CD14-positive monocyte (primary cell): ENCODE measurements at regions not wholly inside any gene's neighbourhood (a gene's known extent, or its start where the extent isn't known, plus 50 kb on each side); places are given as distances from the start of the nearest gene placed in this dataset.

Source experiments
- DNase-seq, 3 donors: peaks; one replicate each; pipeline ENCODE4 v3.0.0-alpha.2; 2011 to 2022
- H2AFZ ChIP-seq: 2 replicates; pipeline ENCODE4 v1.6.0; 2012; ENCODE audit warnings: mild to moderate bottlenecking, low read depth, low read length, inconsistent platforms; ENCODE audit not compliant: insufficient read depth, poor library complexity, severe bottlenecking
- H3K27ac ChIP-seq, 2 donors: 1 replicate in 1 of 2; 2 replicates in 1 of 2; pipeline ENCODE4 v1.5.1; 2012 to 2013; ENCODE audit warnings: low read length in 2 of 2, control low read depth in 1 of 2, inconsistent platforms in 1 of 2, low read depth in 1 of 2, mild to moderate bottlenecking in 1 of 2
- H3K27me3 ChIP-seq, 2 donors: one replicate each; pipeline versions ENCODE4 v1.6.0 to v1.6.1; 2011 to 2013; ENCODE audit warnings: low read length in 2 of 2; ENCODE audit not compliant: control insufficient read depth in 2 of 2, insufficient read depth in 2 of 2
- H3K36me3 ChIP-seq, 2 donors: replicated peaks in 1 of 2; 1 replicate in 1 of 2; 2 replicates in 1 of 2; pipeline versions ENCODE4 v1.5.1 to v1.6.1; 2012 to 2013; ENCODE audit warnings: low read length in 2 of 2, control low read depth in 1 of 2, inconsistent platforms in 1 of 2, mild to moderate bottlenecking in 1 of 2; ENCODE audit not compliant: insufficient read depth in 2 of 2, control insufficient read depth in 1 of 2
- H3K4me1 ChIP-seq, 2 donors: 1 replicate in 1 of 2; 2 replicates in 1 of 2; pipeline versions ENCODE4 v1.5.1 to v1.6.1; 2012 to 2013; ENCODE audit warnings: low read length in 2 of 2, control low read depth in 1 of 2, inconsistent platforms in 1 of 2, mild to moderate bottlenecking in 1 of 2, moderate library complexity in 1 of 2; ENCODE audit not compliant: insufficient read depth in 2 of 2, control insufficient read depth in 1 of 2
- H3K4me2 ChIP-seq: replicated peaks from 2 replicates; pipeline ENCODE3; 2012; ENCODE audit warnings: low read length, moderate library complexity, mild to moderate bottlenecking; ENCODE audit not compliant: poor library complexity, severe bottlenecking; ENCODE audit errors: extremely low read depth
- H3K4me3 ChIP-seq, 3 experiments: fragments of 200-600 bp in 1 of 3; sonication (generic) in 1 of 3; replicated peaks in 1 of 3; 1 replicate in 2 of 3; 2 replicates in 1 of 3; pipeline ENCODE4 v1.5.1; 2011 to 2013; ENCODE audit warnings: low read length in 3 of 3, mild to moderate bottlenecking in 3 of 3, control low read depth in 2 of 3, low read depth in 2 of 3, inconsistent platforms in 1 of 3, moderate library complexity in 1 of 3
- H3K79me2 ChIP-seq: 2 replicates; pipeline ENCODE4 v1.6.0; 2012; ENCODE audit warnings: mild to moderate bottlenecking, control low read depth, inconsistent platforms, low read length, moderate library complexity; ENCODE audit not compliant: insufficient read depth
- H3K9ac ChIP-seq: 2 replicates; pipeline ENCODE4 v1.6.0; 2017; ENCODE audit warnings: low read length, mild to moderate bottlenecking; ENCODE audit not compliant: insufficient read depth, poor library complexity, severe bottlenecking
- H3K9me3 ChIP-seq, 2 donors: replicated peaks in 1 of 2; 1 replicate in 1 of 2; 2 replicates in 1 of 2; pipeline versions ENCODE4 v1.5.1 to v1.6.1; 2012 to 2013; ENCODE audit warnings: low read length in 2 of 2, control low read depth in 1 of 2; ENCODE audit not compliant: control insufficient read depth in 1 of 2, insufficient read depth in 1 of 2
- H4K20me1 ChIP-seq: 2 replicates; pipeline ENCODE4 v1.6.0; 2012; ENCODE audit warnings: mild to moderate bottlenecking, low read length, control low read depth, moderate library complexity; ENCODE audit not compliant: insufficient read depth
- H3K27ac Mint-ChIP-seq, 7 donors: one replicate each; pipeline ENCODE4 v1.8.0; 2020; ENCODE audit warnings: mild to moderate bottlenecking in 7 of 7, mixed read lengths in 7 of 7, moderate library complexity in 6 of 7, inconsistent platforms in 2 of 7
- H3K27me3 Mint-ChIP-seq, 3 donors: one replicate each; pipeline ENCODE4 v1.8.0; 2021 to 2022; ENCODE audit warnings: low read depth in 3 of 3, mild to moderate bottlenecking in 3 of 3, mixed read lengths in 3 of 3, moderate library complexity in 3 of 3, inconsistent platforms in 1 of 3
- H3K36me3 Mint-ChIP-seq, 2 donors: one replicate each; pipeline ENCODE4 v1.8.0; 2020; ENCODE audit warnings: mixed read lengths in 2 of 2, inconsistent platforms in 1 of 2, mild to moderate bottlenecking in 1 of 2
- H3K4me1 Mint-ChIP-seq: one replicate; pipeline ENCODE4 v1.8.0; 2020; ENCODE audit warnings: mild to moderate bottlenecking, mixed read lengths
- H3K4me3 Mint-ChIP-seq, 2 donors: one replicate each; pipeline ENCODE4 v1.8.0; 2020; ENCODE audit warnings: mild to moderate bottlenecking in 2 of 2, mixed read lengths in 2 of 2, moderate library complexity in 1 of 2
- H3K9me3 Mint-ChIP-seq, 7 donors: one replicate each; pipeline ENCODE4 v1.8.0; 2020 to 2022; ENCODE audit warnings: mixed read lengths in 7 of 7, mild to moderate bottlenecking in 6 of 7, moderate library complexity in 6 of 7, inconsistent platforms in 2 of 7
- CTCF ChIP-seq: fragments of 200-600 bp; IDR thresholded peaks from one replicate; pipeline ENCODE4 v1.8.0; 2022; ENCODE audit warnings: antibody characterized with exemption, mild to moderate bottlenecking
- WGBS: methylation state at CpG from one replicate; pipeline ENCODE4 v1.1.5; 2013; ENCODE audit warnings: missing lambda C conversion rate; ENCODE audit not compliant: insufficient coverage; 5-methylcytosine and 5-hydroxymethylcytosine counted together
- intact Hi-C, 2 donors: fragments of 100-400 bp; cut with micrococcal nuclease; formaldehyde crosslinking; loops; one replicate each; pipeline versions ENCODE4 v1.15.0 to v1.15.1; 2023

- H3K27ac ChIP-seq, result no peak overlapping the region
- no peaks in the 10 kb centered on the region for H4K20me1 ChIP-seq
- H3K9ac ChIP-seq, result no peak overlapping the region
- no peak overlapping the region for H3K27ac Mint-ChIP-seq
- DNase-seq, result no peak
- no peaks in the 10 kb centered on the region for H3K4me1 ChIP-seq
- no peak overlapping the region for H3K4me3 ChIP-seq
- H3K4me3 Mint-ChIP-seq, result no peak overlapping the region
- intact Hi-C loops, result no loop called here
- no peaks in the 10 kb centered on the region for H3K36me3 Mint-ChIP-seq
- H3K9me3 Mint-ChIP-seq, result peaks cover 0 to 13% (median 3%) of the 10 kb centered on the region in 7 donors
- H3K4me2 ChIP-seq, result no peak overlapping the region
- peaks cover 13% of the 10 kb centered on the region in 3 donors for H3K27me3 Mint-ChIP-seq
- no peaks in the 10 kb centered on the region for H3K36me3 ChIP-seq
- H3K9me3 ChIP-seq, result no peaks in the 10 kb centered on the region
- WGBS, result no CpG with 5 or more reads among the region's 2 CpGs
- peaks cover 3% of the 10 kb centered on the region for H3K4me1 Mint-ChIP-seq
- no peak overlapping the region for H2AFZ ChIP-seq
- peaks cover 4% of the 10 kb centered on the region in 2 donors for H3K27me3 ChIP-seq
- H3K79me2 ChIP-seq, result no peaks in the 10 kb centered on the region
- no peak for TF ChIP-seq CTCF
These were observed 225.5 kb upstream of the NFE2L3 start for GRCh38 chr7:25926451-25926850.

- no peak for TF ChIP-seq CTCF
- H3K36me3 ChIP-seq, result no peaks in the 10 kb centered on the region
- H3K27me3 ChIP-seq, result peaks cover 2 to 4% of the 10 kb centered on the region in 2 donors
- Mint-ChIP-seq H3K4me3 (no peak overlapping the region), H3K27ac (no peak overlapping the region), H3K9me3 (peaks cover 0 to 13% (median 3%) of the 10 kb centered on the region in 7 donors), H3K27me3 (peaks cover 13% of the 10 kb centered on the region in 3 donors), H3K36me3 (no peaks in the 10 kb centered on the region), H3K4me1 (peaks cover 3% of the 10 kb centered on the region)
- whole genome bisulfite sequencing, result 100% methylated on average over 1 of the region's 7 CpGs
- H4K20me1 ChIP-seq, result no peaks in the 10 kb centered on the region
- H3K9ac ChIP-seq, result no peak overlapping the region
- no peak overlapping the region for H3K4me3 ChIP-seq
- no peak overlapping the region for H3K27ac ChIP-seq
- no peaks in the 10 kb centered on the region for H3K4me1 ChIP-seq
- H3K79me2 ChIP-seq, result no peaks in the 10 kb centered on the region
- no peak for DNase-seq
- H2AFZ ChIP-seq, result no peak overlapping the region
- intact Hi-C loops, result no loop called here
- no peak overlapping the region for H3K4me2 ChIP-seq
- no peaks in the 10 kb centered on the region for H3K9me3 ChIP-seq
These were observed 224.9 kb upstream of the NFE2L3 start for GRCh38 chr7:25926891-25927625.
